Esophagus muscularis mucosa (tissue), 4 donors: ENCODE measurements at regions not wholly inside any gene's neighbourhood (a gene's known extent, or its start where the extent isn't known, plus 50 kb on each side); places are given as distances from the start of the nearest gene placed in this dataset.
A peak's percentile ranks its signal among the peaks of the same experiment; 100 is the strongest.

Experiments
- DNase-seq: peaks from one replicate; pipeline ENCODE4 v3.0.0-alpha.2; 2017; ENCODE audit errors: extremely low spot score
- H3K27ac ChIP-seq, 4 donors: fragments of 200-600 bp; sonication (generic); replicated peaks in 1 of 4; 1 replicate in 3 of 4; 2 replicates in 1 of 4; pipeline ENCODE4 v1.5.1; 2016 to 2019; ENCODE audit warnings: mild to moderate bottlenecking in 1 of 4
- H3K27me3 ChIP-seq, 4 donors: fragments of 200-600 bp; sonication (generic); one replicate each; pipeline versions ENCODE4 v1.5.1 to v1.6.0; 2016 to 2019
- H3K36me3 ChIP-seq, 4 donors: fragments of 200-600 bp; sonication (generic); one replicate each; pipeline ENCODE4 v1.5.1; 2016 to 2019
- H3K4me1 ChIP-seq, 4 donors: fragments of 200-600 bp; sonication (generic); one replicate each; pipeline ENCODE4 v1.5.1; 2016 to 2019
- H3K4me3 ChIP-seq, 4 donors: fragments of 200-600 bp; sonication (generic); 1 replicate in 2 of 4; 2 replicates in 2 of 4; pipeline ENCODE4 v1.5.1; 2016 to 2019; ENCODE audit warnings: mild to moderate bottlenecking in 4 of 4, moderate library complexity in 1 of 4
- H3K9me3 ChIP-seq, 4 donors: fragments of 200-600 bp; sonication (generic); 1 replicate in 3 of 4; 2 replicates in 1 of 4; pipeline ENCODE4 v1.5.1; 2016 to 2019
- CTCF ChIP-seq, 3 experiments: fragments of 200-600 bp in 2 of 3; fragments of 450-650 bp in 1 of 3; sonication (generic) in 2 of 3; IDR thresholded peaks; one replicate each; pipeline ENCODE4 v1.5.1; 2017 to 2019; ENCODE audit warnings: antibody characterized with exemption in 3 of 3, mild to moderate bottlenecking in 2 of 3, moderate library complexity in 1 of 3
- EP300 ChIP-seq: sonication (generic); formaldehyde crosslinking; IDR thresholded peaks from one replicate; pipeline ENCODE4 v1.6.1; 2017; ENCODE audit warnings: antibody characterized with exemption
- POLR2A ChIP-seq: fragments of 450-650 bp; IDR thresholded peaks from one replicate; pipeline ENCODE4 v1.6.1; 2017; ENCODE audit warnings: antibody characterized with exemption, moderate library complexity, mild to moderate bottlenecking, low read depth
- POLR2AphosphoS5 ChIP-seq, 2 donors: sonication (generic); formaldehyde crosslinking; IDR thresholded peaks; one replicate each; pipeline ENCODE4 v1.6.1; 2017; ENCODE audit warnings: antibody characterized with exemption in 2 of 2
- WGBS: methylation state at CpG from one replicate; pipeline ENCODE4 v1.1.5; 2018; 5-methylcytosine and 5-hydroxymethylcytosine counted together
- intact Hi-C: fragments of 100-400 bp; cut with DNase I; formaldehyde crosslinking; loops from one replicate; pipeline ENCODE4 v1.15.1; 2023

GRCh38 chr15:98446083-98446482, 202.3 kb upstream of the IGF1R start:
- Histone ChIP-seq H3K4me1 (peaks cover 0 to 3% (median 0%) of the 10 kb centered on the region in 4 donors), H3K36me3 (no peaks in the 10 kb centered on the region), H3K27me3 (peaks cover 0 to 6% (median 0%) of the 10 kb centered on the region in 4 donors), H3K27ac (no peak overlapping the region), H3K9me3 (no peaks in the 10 kb centered on the region), H3K4me3 (no peak overlapping the region)
- 86% methylated on average over 8 of the region's 8 CpGs for WGBS
- TF ChIP-seq POLR2A: no peak
- no peak for TF ChIP-seq POLR2AphosphoS5 (IDR thresholded peaks at IDR 0.05)
- TF ChIP-seq CTCF (IDR thresholded peaks at IDR 0.05): no peak
- TF ChIP-seq EP300: no peak
- DNase-seq: peak; percentile 87
- intact Hi-C loops: loop anchor here (5.0 to 10.0 kb wide), 2 partner anchors 199 to 631 kb away; partner anchors contain the start of gene IGF1R

GRCh38 chr15:98447069-98447468, 201.3 kb upstream of the IGF1R start:
- DNase-seq: peak; percentile 66
- Histone ChIP-seq H3K4me1 (peaks cover 0 to 3% (median 0%) of the 10 kb centered on the region in 4 donors), H3K4me3 (no peak overlapping the region), H3K36me3 (no peaks in the 10 kb centered on the region), H3K9me3 (no peaks in the 10 kb centered on the region), H3K27me3 (peaks cover 0 to 6% (median 0%) of the 10 kb centered on the region in 4 donors), H3K27ac (no peak overlapping the region)
- TF ChIP-seq POLR2AphosphoS5 (IDR thresholded peaks at IDR 0.05): no peak
- no peak for TF ChIP-seq POLR2A
- TF ChIP-seq CTCF (IDR thresholded peaks at IDR 0.05): no peak
- no peak for TF ChIP-seq EP300
- WGBS: 80% methylated on average over 8 of the region's 8 CpGs
- intact Hi-C loops: loop anchor here (5.0 to 10.0 kb wide), 2 partner anchors 198 to 630 kb away; partner anchors contain the start of gene IGF1R

GRCh38 chr15:98451236-98451635, 197.1 kb upstream of the IGF1R start:
- Histone ChIP-seq H3K4me3 (no peak overlapping the region), H3K27me3 (no peaks in the 10 kb centered on the region), H3K9me3 (no peaks in the 10 kb centered on the region), H3K27ac (no peak overlapping the region), H3K4me1 (no peaks in the 10 kb centered on the region), H3K36me3 (no peaks in the 10 kb centered on the region)
- intact Hi-C loops: no loop called here
- WGBS: 75% methylated on average over 11 of the region's 11 CpGs
- DNase-seq: no peak
- no peak for TF ChIP-seq POLR2A
- no peak for TF ChIP-seq EP300
- no peak for TF ChIP-seq CTCF (IDR thresholded peaks at IDR 0.05)
- no peak for TF ChIP-seq POLR2AphosphoS5 (IDR thresholded peaks at IDR 0.05)

- no peak overlapping the region for H3K27ac ChIP-seq
- TF ChIP-seq EP300 (no peak), POLR2A (no peak), CTCF (IDR thresholded peaks at IDR 0.05) (no peak), POLR2AphosphoS5 (IDR thresholded peaks at IDR 0.05) (no peak)
- intact Hi-C loops: no loop called here
- no peak overlapping the region for H3K4me3 ChIP-seq
- H3K4me1 ChIP-seq: no peaks in the 10 kb centered on the region
- H3K9me3 ChIP-seq: no peaks in the 10 kb centered on the region
- H3K27me3 ChIP-seq: no peaks in the 10 kb centered on the region
- no peaks in the 10 kb centered on the region for H3K36me3 ChIP-seq
- DNase-seq: no peak
- WGBS: 100% methylated on average over 4 of the region's 4 CpGs
These were observed 196.1 kb upstream of the IGF1R start for GRCh38 chr15:98452238-98452637.

GRCh38 chr15:98455904-98456303, 192.4 kb upstream of the IGF1R start:
- Histone ChIP-seq H3K9me3 (no peaks in the 10 kb centered on the region), H3K36me3 (no peaks in the 10 kb centered on the region), H3K27ac (no peak overlapping the region), H3K27me3 (peaks cover 0 to 6% (median 0%) of the 10 kb centered on the region in 4 donors), H3K4me1 (no peaks in the 10 kb centered on the region), H3K4me3 (no peak overlapping the region)
- TF ChIP-seq CTCF (IDR thresholded peaks at IDR 0.05): no peak
- TF ChIP-seq EP300: no peak
- TF ChIP-seq POLR2A: no peak
- TF ChIP-seq POLR2AphosphoS5 (IDR thresholded peaks at IDR 0.05): no peak
- intact Hi-C loops: no loop called here
- 90% methylated on average over 5 of the region's 5 CpGs for WGBS
- DNase-seq: peak; percentile 47
